ENCODE measurements at regions not wholly inside any gene's neighbourhood (a gene's known extent, or its start where the extent isn't known, plus 50 kb on each side); places are given as distances from the start of the nearest gene placed in this dataset.
"Not testable (repeated sequence)": the region's sequence is repeated elsewhere in the genome, so short reads cannot be mapped to it uniquely, and the experiment has no call there.

- no peak for DNase-seq (ENCODE audit: low spot score)
These were observed 99.6 kb upstream of the UBE2E1 start for GRCh38 chr3:23706111-23706510.

- DNase-seq (ENCODE audit: low spot score), result no peak
These were observed 95.8 kb upstream of the UBE2E1 start for GRCh38 chr3:23709987-23710386.

GRCh38 chr3:23710555-23710954, 95.2 kb upstream of the UBE2E1 start:
- DNase-seq (ENCODE audit: low spot score), result peak; percentile 80

- DNase-seq (ENCODE audit: low spot score), result no peak
These were observed 93.8 kb upstream of the UBE2E1 start for GRCh38 chr3:23711916-23712494.

GRCh38 chr3:23712656-23713559, 92.8 kb upstream of the UBE2E1 start:
- peak; percentile 78 for DNase-seq (ENCODE audit: low spot score)

GRCh38 chr3:23713641-23714040, 92.1 kb upstream of the UBE2E1 start:
- no peak for DNase-seq (ENCODE audit: low spot score)

- DNase-seq (ENCODE audit: low spot score), result no peak
These were observed 85.7 kb upstream of the UBE2E1 start for GRCh38 chr3:23720059-23720458.

GRCh38 chr3:23720885-23721284, 84.9 kb upstream of the UBE2E1 start:
- no peak for DNase-seq (ENCODE audit: low spot score)

- DNase-seq (ENCODE audit: low spot score), result no peak
These were observed 82.6 kb upstream of the UBE2E1 start for GRCh38 chr3:23723141-23723540.

GRCh38 chr3:23723930-23724329, 81.8 kb upstream of the UBE2E1 start:
- no peak for DNase-seq (ENCODE audit: low spot score)

- no peak for DNase-seq (ENCODE audit: low spot score)
These were observed 78.8 kb upstream of the UBE2E1 start for GRCh38 chr3:23726811-23727548.

GRCh38 chr3:23728601-23729117, 77.1 kb upstream of the UBE2E1 start:
- no peak for DNase-seq (ENCODE audit: low spot score)

GRCh38 chr3:23729362-23729761, 76.4 kb upstream of the UBE2E1 start:
- DNase-seq (ENCODE audit: low spot score), result not testable (repeated sequence)

- DNase-seq (ENCODE audit: low spot score), result no peak
These were observed 71.3 kb upstream of the UBE2E1 start for GRCh38 chr3:23734481-23734880.

- DNase-seq (ENCODE audit: low spot score), result no peak
These were observed 70.7 kb upstream of the UBE2E1 start for GRCh38 chr3:23735062-23735461.

GRCh38 chr3:23735535-23736326, 70.0 kb upstream of the UBE2E1 start:
- no peak for DNase-seq (ENCODE audit: low spot score)

- DNase-seq (ENCODE audit: low spot score), result no peak
These were observed 66.8 kb upstream of the UBE2E1 start for GRCh38 chr3:23738944-23739343.

GRCh38 chr3:23739536-23739935, 66.2 kb upstream of the UBE2E1 start:
- DNase-seq (ENCODE audit: low spot score), result peak; percentile 76

- DNase-seq (ENCODE audit: low spot score), result peak; percentile 27
These were observed 65.2 kb upstream of the UBE2E1 start for GRCh38 chr3:23740517-23740965.

GRCh38 chr3:23741036-23741706, 64.6 kb upstream of the UBE2E1 start:
- no peak for DNase-seq (ENCODE audit: low spot score)

- no peak for DNase-seq (ENCODE audit: low spot score)
These were observed 62.5 kb upstream of the UBE2E1 start for GRCh38 chr3:23743141-23743784.

All from AG08395 (cell line).